IPS-18a (cell line): ENCODE measurements at regions not wholly inside any gene's neighbourhood (a gene's known extent, or its start where the extent isn't known, plus 50 kb on each side); places are given as distances from the start of the nearest gene placed in this dataset.

Experiments
- H3K27ac ChIP-seq: one replicate; pipeline ENCODE4 v1.5.1; 2013; ENCODE audit warnings: low read length
- H3K27me3 ChIP-seq: one replicate; pipeline ENCODE4 v1.6.1; 2013; ENCODE audit warnings: mild to moderate bottlenecking, low read length; ENCODE audit not compliant: control insufficient read depth, insufficient read depth
- H3K36me3 ChIP-seq: one replicate; pipeline ENCODE4 v1.6.1; 2013; ENCODE audit warnings: low read depth, low read length; ENCODE audit not compliant: control insufficient read depth
- H3K4me1 ChIP-seq: one replicate; pipeline ENCODE4 v1.6.1; 2013; ENCODE audit warnings: low read depth, low read length; ENCODE audit not compliant: control insufficient read depth
- H3K4me3 ChIP-seq: one replicate; pipeline ENCODE4 v1.5.1; 2013; ENCODE audit warnings: low read length
- H3K9ac ChIP-seq: one replicate; pipeline ENCODE4 v1.6.1; 2013; ENCODE audit warnings: mild to moderate bottlenecking, low read length, moderate library complexity
- H3K9me3 ChIP-seq: one replicate; pipeline ENCODE4 v1.6.1; 2013; ENCODE audit warnings: low read depth, low read length; ENCODE audit not compliant: control insufficient read depth

GRCh38 chr12:92452763-92453162 is 250.0 kb upstream of the PLEKHG7 start:
- no peak overlapping the region for H3K4me3 ChIP-seq
- no peak overlapping the region for H3K9ac ChIP-seq
- H3K27ac ChIP-seq = no peak overlapping the region
- no peaks in the 10 kb centered on the region for H3K9me3 ChIP-seq
- H3K4me1 ChIP-seq = no peaks in the 10 kb centered on the region
- no peaks in the 10 kb centered on the region for H3K36me3 ChIP-seq
- no peaks in the 10 kb centered on the region for H3K27me3 ChIP-seq

GRCh38 chr12:92446083-92446460 is 256.7 kb upstream of the PLEKHG7 start:
- Histone ChIP-seq H3K9ac (no peak overlapping the region), H3K27ac (no peak overlapping the region), H3K36me3 (no peaks in the 10 kb centered on the region), H3K4me1 (no peaks in the 10 kb centered on the region), H3K9me3 (no peaks in the 10 kb centered on the region), H3K27me3 (no peaks in the 10 kb centered on the region), H3K4me3 (no peak overlapping the region)

GRCh38 chr12:92445253-92446082 is 257.3 kb upstream of the PLEKHG7 start:
- H3K27me3 ChIP-seq = no peaks in the 10 kb centered on the region
- H3K9me3 ChIP-seq = no peaks in the 10 kb centered on the region
- H3K4me1 ChIP-seq = no peaks in the 10 kb centered on the region
- no peaks in the 10 kb centered on the region for H3K36me3 ChIP-seq
- H3K27ac ChIP-seq = no peak overlapping the region
- no peak overlapping the region for H3K4me3 ChIP-seq
- H3K9ac ChIP-seq = no peak overlapping the region

- Histone ChIP-seq H3K36me3 (no peaks in the 10 kb centered on the region), H3K27me3 (no peaks in the 10 kb centered on the region), H3K4me3 (no peak overlapping the region), H3K27ac (no peak overlapping the region), H3K4me1 (no peaks in the 10 kb centered on the region), H3K9ac (no peak overlapping the region), H3K9me3 (no peaks in the 10 kb centered on the region)
These were observed 258.0 kb upstream of the PLEKHG7 start for GRCh38 chr12:92444763-92445162.

GRCh38 chr12:92442782-92443181 is 260.0 kb upstream of the PLEKHG7 start:
- Histone ChIP-seq H3K9me3 (no peaks in the 10 kb centered on the region), H3K4me1 (peaks cover 8% of the 10 kb centered on the region), H3K36me3 (no peaks in the 10 kb centered on the region), H3K9ac (no peak overlapping the region), H3K27me3 (no peaks in the 10 kb centered on the region), H3K4me3 (no peak overlapping the region), H3K27ac (no peak overlapping the region)

- no peaks in the 10 kb centered on the region for H3K9me3 ChIP-seq
- H3K36me3 ChIP-seq = no peaks in the 10 kb centered on the region
- no peak overlapping the region for H3K4me3 ChIP-seq
- H3K4me1 ChIP-seq = peaks cover 8% of the 10 kb centered on the region
- H3K9ac ChIP-seq = no peak overlapping the region
- H3K27ac ChIP-seq = no peak overlapping the region
- H3K27me3 ChIP-seq = no peaks in the 10 kb centered on the region
These were observed 262.7 kb upstream of the PLEKHG7 start for GRCh38 chr12:92440072-92440471.

GRCh38 chr12:92439420-92439805 is 263.4 kb upstream of the PLEKHG7 start:
- H3K4me3 ChIP-seq = no peak overlapping the region
- H3K9ac ChIP-seq = no peak overlapping the region
- H3K9me3 ChIP-seq = no peaks in the 10 kb centered on the region
- H3K36me3 ChIP-seq = no peaks in the 10 kb centered on the region
- H3K4me1 ChIP-seq = peaks cover 8% of the 10 kb centered on the region
- no peak overlapping the region for H3K27ac ChIP-seq
- no peaks in the 10 kb centered on the region for H3K27me3 ChIP-seq

GRCh38 chr12:92438641-92439419 is 264.0 kb upstream of the PLEKHG7 start:
- no peaks in the 10 kb centered on the region for H3K9me3 ChIP-seq
- peaks cover 8% of the 10 kb centered on the region for H3K4me1 ChIP-seq

GRCh38 chr12:92437452-92437851 is 265.3 kb upstream of the PLEKHG7 start:
- Histone ChIP-seq H3K9me3 (no peaks in the 10 kb centered on the region), H3K9ac (no peak overlapping the region), H3K36me3 (no peaks in the 10 kb centered on the region), H3K27ac (no peak overlapping the region), H3K27me3 (no peaks in the 10 kb centered on the region), H3K4me1 (peaks cover 8% of the 10 kb centered on the region), H3K4me3 (no peak overlapping the region)

More at GRCh38 chr12:92438641-92439419, 264.0 kb upstream of the PLEKHG7 start:
- H3K27ac ChIP-seq = no peak overlapping the region
- H3K4me3 ChIP-seq = no peak overlapping the region
- no peak overlapping the region for H3K9ac ChIP-seq
- no peaks in the 10 kb centered on the region for H3K27me3 ChIP-seq
- no peaks in the 10 kb centered on the region for H3K36me3 ChIP-seq

- Histone ChIP-seq H3K9ac (no peak overlapping the region), H3K27me3 (no peaks in the 10 kb centered on the region), H3K9me3 (no peaks in the 10 kb centered on the region), H3K4me1 (peaks cover 8% of the 10 kb centered on the region), H3K27ac (no peak overlapping the region), H3K36me3 (no peaks in the 10 kb centered on the region), H3K4me3 (no peak overlapping the region)
These were observed 265.9 kb upstream of the PLEKHG7 start for GRCh38 chr12:92436856-92437255.

GRCh38 chr12:92434607-92435025 is 268.2 kb upstream of the PLEKHG7 start:
- Histone ChIP-seq H3K4me1 (peaks cover 8% of the 10 kb centered on the region), H3K4me3 (no peak overlapping the region), H3K9ac (no peak overlapping the region), H3K9me3 (no peaks in the 10 kb centered on the region), H3K27me3 (no peaks in the 10 kb centered on the region), H3K36me3 (no peaks in the 10 kb centered on the region), H3K27ac (no peak overlapping the region)
